Astrocyte of the spinal cord (primary cell): ENCODE measurements at regions not wholly inside any gene's neighbourhood (a gene's known extent, or its start where the extent isn't known, plus 50 kb on each side); places are given as distances from the start of the nearest gene placed in this dataset.

Source experiments
- DNase-seq: peaks from one replicate; pipeline ENCODE4 v3.0.0; 2011; ENCODE audit warnings: low read depth, low spot score
- H3K4me3 ChIP-seq: 2 replicates; pipeline ENCODE4 v1.5.1; 2011; ENCODE audit warnings: low read depth, mild to moderate bottlenecking, low read length, moderate library complexity
- CTCF ChIP-seq: IDR thresholded peaks from 2 replicates; pipeline ENCODE4 v1.5.1; 2012; ENCODE audit warnings: low read depth, mild to moderate bottlenecking, low read length, inconsistent platforms
- in situ Hi-C: cut with HindIII; loops from 2 replicates; pipeline ENCODE4 v1.10.0; 2017; ENCODE audit warnings: low sequenced_read_pairs

DNA sequence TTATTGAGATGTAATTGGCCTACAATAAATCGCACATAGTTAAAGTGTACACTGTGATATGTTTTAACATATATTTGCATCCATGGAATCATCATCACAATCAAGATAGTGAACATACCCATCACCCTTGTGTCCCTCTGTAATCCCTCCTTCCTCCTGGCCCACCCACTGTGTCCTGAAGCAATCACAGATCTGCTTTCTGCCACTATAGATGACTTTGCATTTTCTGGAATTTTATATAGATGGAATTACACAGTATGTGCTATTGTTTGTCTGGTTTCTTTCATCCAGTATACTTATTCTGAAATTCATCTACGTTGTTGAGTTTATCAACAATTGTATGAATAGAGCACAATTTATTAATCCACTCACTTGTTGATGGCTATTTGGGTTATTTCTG, 181.3 kb downstream of the SNX10 start:
- no peak for DNase-seq
- in situ Hi-C loops = no loop called here
- no peak overlapping the region for H3K4me3 ChIP-seq
- no peak for TF ChIP-seq CTCF

GRCh38 chr7:26476271-26476670, 184.6 kb downstream of the SNX10 start:
- no peak for DNase-seq
- in situ Hi-C loops = no loop called here
- no peak for TF ChIP-seq CTCF
- H3K4me3 ChIP-seq = no peak overlapping the region

- TF ChIP-seq CTCF = no peak
- in situ Hi-C loops = no loop called here
- no peak for DNase-seq
- H3K4me3 ChIP-seq = no peak overlapping the region
Measured at GRCh38 chr7:26477381-26477990, 185.8 kb downstream of the SNX10 start.

GRCh38 chr7:26478550-26478949, 186.9 kb downstream of the SNX10 start:
- DNase-seq = no peak
- TF ChIP-seq CTCF = no peak
- H3K4me3 ChIP-seq = no peak overlapping the region
- in situ Hi-C loops = no loop called here

- no peak for TF ChIP-seq CTCF
- in situ Hi-C loops = no loop called here
- H3K4me3 ChIP-seq = no peak overlapping the region
- no peak for DNase-seq
Measured at GRCh38 chr7:26479581-26479980, 187.9 kb downstream of the SNX10 start.

- no peak for TF ChIP-seq CTCF
- in situ Hi-C loops = no loop called here
- H3K4me3 ChIP-seq = no peak overlapping the region
- no peak for DNase-seq
Measured at GRCh38 chr7:26480156-26480555, 188.5 kb downstream of the SNX10 start.

DNA sequence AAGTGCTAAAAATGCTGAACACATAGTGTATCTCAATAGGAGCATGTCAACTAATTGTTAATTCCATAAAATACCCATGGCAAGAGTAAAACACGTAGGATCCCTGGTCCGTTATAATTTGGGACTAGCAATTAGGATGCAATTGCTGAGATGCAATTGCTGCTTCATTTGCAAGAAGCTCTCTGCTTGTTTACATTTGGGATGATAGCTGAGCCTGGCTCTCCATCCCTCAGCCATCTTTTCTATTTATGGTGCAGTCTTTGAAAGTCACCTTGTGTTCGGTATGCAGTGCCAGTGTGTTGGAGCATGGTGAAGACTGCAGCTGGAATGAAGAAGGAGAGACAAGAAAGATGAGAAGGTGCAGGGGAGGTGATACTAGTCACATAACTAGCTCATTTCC, 191.3 kb downstream of the SNX10 start:
- no peak for DNase-seq
- H3K4me3 ChIP-seq = no peak overlapping the region
- TF ChIP-seq CTCF = no peak
- in situ Hi-C loops = no loop called here
